Immature natural killer cell (primary cell): ENCODE measurements at regions not wholly inside any gene's neighbourhood (a gene's known extent, or its start where the extent isn't known, plus 50 kb on each side); places are given as distances from the start of the nearest gene placed in this dataset.
"Not testable (repeated sequence)": the region's sequence is repeated elsewhere in the genome, so short reads cannot be mapped to it uniquely, and the experiment has no call there.

ENCODE experiments used
- DNase-seq, 3 donors: peaks; one replicate each; pipeline ENCODE4 v3.0.0; 2022; ENCODE audit warnings: mixed read lengths in 1 of 3
- H3K27ac Mint-ChIP-seq, 6 donors: one replicate each; pipeline ENCODE4 v1.8.0; 2020; ENCODE audit warnings: mixed read lengths in 6 of 6, mild to moderate bottlenecking in 5 of 6, inconsistent platforms in 4 of 6, moderate library complexity in 3 of 6
- H3K27me3 Mint-ChIP-seq, 3 donors: one replicate each; pipeline ENCODE4 v1.8.0; 2020 to 2021; ENCODE audit warnings: low read depth in 3 of 3, mild to moderate bottlenecking in 3 of 3, mixed read lengths in 3 of 3, moderate library complexity in 3 of 3, inconsistent platforms in 1 of 3
- H3K36me3 Mint-ChIP-seq, 3 donors: one replicate each; pipeline ENCODE4 v1.8.0; 2020; ENCODE audit warnings: mixed read lengths in 3 of 3, inconsistent platforms in 2 of 3, mild to moderate bottlenecking in 2 of 3
- H3K4me1 Mint-ChIP-seq, 2 donors: one replicate each; pipeline ENCODE4 v1.8.0; 2020; ENCODE audit warnings: inconsistent platforms in 2 of 2, mild to moderate bottlenecking in 2 of 2, mixed read lengths in 2 of 2, moderate library complexity in 1 of 2
- H3K4me3 Mint-ChIP-seq, 5 donors: one replicate each; pipeline ENCODE4 v1.8.0; 2020; ENCODE audit warnings: mild to moderate bottlenecking in 5 of 5, mixed read lengths in 5 of 5, inconsistent platforms in 3 of 5, moderate library complexity in 3 of 5
- H3K9me3 Mint-ChIP-seq, 6 donors: one replicate each; pipeline ENCODE4 v1.8.0; 2020; ENCODE audit warnings: mild to moderate bottlenecking in 6 of 6, mixed read lengths in 6 of 6, inconsistent platforms in 4 of 6, moderate library complexity in 3 of 6

GRCh38 chr4:189659287-189659686 lies 281.4 kb upstream of the FRG1 start:
- H3K27ac Mint-ChIP-seq, result no peak overlapping the region
- DNase-seq, result no peak
- H3K27me3 Mint-ChIP-seq, result peaks cover 0 to 2% (median 0%) of the 10 kb centered on the region in 3 donors
- H3K36me3 Mint-ChIP-seq, result no peaks in the 10 kb centered on the region
- peaks cover 0 to 5% (median 0%) of the 10 kb centered on the region in 6 donors for H3K9me3 Mint-ChIP-seq
- H3K4me1 Mint-ChIP-seq, result peaks cover 3 to 16% of the 10 kb centered on the region in 2 donors
- no peak overlapping the region for H3K4me3 Mint-ChIP-seq

GRCh38 chr4:189660722-189661360 lies 279.8 kb upstream of the FRG1 start:
- Mint-ChIP-seq H3K27me3 (peaks cover 0 to 2% (median 0%) of the 10 kb centered on the region in 3 donors), H3K27ac (no peak overlapping the region), H3K4me3 (no peak overlapping the region), H3K4me1 (peaks cover 3 to 16% of the 10 kb centered on the region in 2 donors), H3K9me3 (peaks cover 0 to 5% (median 0%) of the 10 kb centered on the region in 6 donors), H3K36me3 (no peaks in the 10 kb centered on the region)
- no peak for DNase-seq

DNA sequence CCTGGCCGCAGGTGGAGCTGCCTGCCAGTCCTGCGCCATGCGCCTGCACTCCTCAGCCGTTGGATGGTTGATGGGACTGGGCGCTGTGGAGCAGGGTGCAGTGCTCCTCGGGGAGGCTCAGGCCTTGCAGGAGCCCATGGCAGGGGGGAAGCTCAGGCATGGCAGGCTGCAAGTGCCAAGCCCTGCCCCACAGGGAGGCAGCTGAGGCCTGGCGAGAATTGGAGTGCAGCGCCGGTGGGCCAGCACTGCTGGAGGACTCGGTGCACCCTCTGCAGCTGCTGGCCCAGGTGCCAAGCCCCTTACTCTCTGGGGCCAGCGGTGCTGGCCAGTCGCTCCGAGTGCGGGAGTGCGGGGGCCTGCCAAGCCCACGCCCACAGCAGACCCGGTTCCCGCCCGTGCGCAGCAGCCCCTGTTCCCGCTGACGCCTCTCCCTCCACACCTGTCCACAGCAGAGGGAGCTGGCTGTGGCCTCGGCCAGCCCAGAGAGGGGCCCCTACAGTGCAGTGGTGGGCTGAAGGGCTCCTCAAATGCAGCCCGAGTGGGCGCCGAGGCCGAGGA lies 275.9 kb upstream of the FRG1 start:
- Mint-ChIP-seq H3K36me3 (no peaks in the 10 kb centered on the region), H3K4me3 (no peak overlapping the region), H3K4me1 (peaks cover 0 to under 1% of the 10 kb centered on the region in 2 donors), H3K9me3 (peaks cover 0 to 5% (median 0%) of the 10 kb centered on the region in 6 donors), H3K27ac (no peak overlapping the region), H3K27me3 (peaks cover 0 to 2% (median 0%) of the 10 kb centered on the region in 3 donors)
- DNase-seq, result no peak

DNA sequence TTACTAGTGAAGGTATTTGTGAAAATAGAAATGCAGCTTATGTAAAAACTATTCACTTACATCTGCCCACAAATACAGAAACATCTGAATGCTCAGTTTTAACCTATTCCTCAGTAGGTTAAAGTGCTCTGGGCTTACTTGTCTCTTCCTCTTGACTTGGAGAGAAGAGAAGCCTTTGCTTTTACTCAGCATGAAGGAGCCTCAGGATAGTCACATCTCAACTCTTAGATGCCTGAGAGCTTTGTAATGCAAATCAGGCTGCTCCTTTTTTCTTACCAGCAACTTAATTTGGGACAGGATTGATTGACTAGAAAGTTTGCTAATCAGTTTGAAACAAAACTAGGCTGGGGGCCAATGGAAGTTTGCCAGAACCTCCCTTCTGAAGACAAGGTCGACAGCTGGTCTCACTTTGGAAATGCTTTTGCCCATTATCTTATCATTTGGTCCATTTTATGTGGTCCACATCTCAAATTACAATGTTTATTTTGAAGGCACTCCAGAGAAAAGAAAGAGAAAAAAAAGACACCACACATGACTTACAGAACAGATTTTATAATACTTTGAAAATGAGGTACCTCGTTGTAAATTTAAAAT lies 274.9 kb upstream of the FRG1 start:
- H3K4me1 Mint-ChIP-seq, H3K36me3 Mint-ChIP-seq, H3K27ac Mint-ChIP-seq, H3K27me3 Mint-ChIP-seq, DNase-seq, H3K9me3 Mint-ChIP-seq, H3K4me3 Mint-ChIP-seq: not testable (repeated sequence)

GRCh38 chr4:189667386-189667785 lies 273.3 kb upstream of the FRG1 start:
- H3K4me1 Mint-ChIP-seq, H3K27ac Mint-ChIP-seq, H3K9me3 Mint-ChIP-seq, H3K27me3 Mint-ChIP-seq, H3K36me3 Mint-ChIP-seq, DNase-seq, H3K4me3 Mint-ChIP-seq: not testable (repeated sequence)

DNA sequence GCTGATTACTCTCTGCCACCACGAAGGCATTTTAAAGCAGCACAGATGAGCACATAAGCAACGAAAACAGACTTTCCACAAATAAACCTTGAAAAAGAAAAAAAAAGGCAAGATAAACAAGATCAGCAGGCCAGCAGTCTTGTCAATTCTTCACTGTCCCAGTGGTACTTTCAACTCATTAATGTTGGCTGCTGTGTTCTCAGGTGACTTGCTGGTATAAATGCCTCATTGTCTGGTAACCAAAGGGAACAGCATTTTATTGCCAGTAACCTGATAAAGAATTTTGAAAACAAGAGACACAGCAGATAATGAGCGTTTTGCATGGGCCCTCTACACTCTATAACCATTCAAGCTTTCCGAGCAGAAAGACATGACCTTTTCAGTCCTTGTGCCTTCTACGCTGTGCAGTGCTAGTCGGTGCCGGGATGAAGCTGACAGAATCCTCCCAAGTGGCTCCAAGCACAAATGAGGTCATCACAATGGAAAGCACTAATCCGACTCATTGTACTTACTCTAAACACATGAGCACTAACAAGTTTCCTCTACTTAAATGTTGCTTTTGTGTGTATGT lies 242.9 kb upstream of the FRG1 start:
- DNase-seq, H3K9me3 Mint-ChIP-seq, H3K36me3 Mint-ChIP-seq, H3K4me1 Mint-ChIP-seq, H3K27me3 Mint-ChIP-seq, H3K27ac Mint-ChIP-seq, H3K4me3 Mint-ChIP-seq: not testable (repeated sequence)

GRCh38 chr4:189703000-189703399 lies 237.7 kb upstream of the FRG1 start:
- not testable (repeated sequence) for H3K27me3 Mint-ChIP-seq, H3K27ac Mint-ChIP-seq, H3K4me3 Mint-ChIP-seq, H3K4me1 Mint-ChIP-seq, H3K9me3 Mint-ChIP-seq, DNase-seq, H3K36me3 Mint-ChIP-seq

GRCh38 chr4:189706821-189707220 lies 233.9 kb upstream of the FRG1 start:
- not testable (repeated sequence) for DNase-seq, H3K36me3 Mint-ChIP-seq, H3K9me3 Mint-ChIP-seq, H3K4me3 Mint-ChIP-seq, H3K27me3 Mint-ChIP-seq, H3K27ac Mint-ChIP-seq, H3K4me1 Mint-ChIP-seq

- not testable (repeated sequence) for DNase-seq, H3K4me1 Mint-ChIP-seq
These were observed 233.4 kb upstream of the FRG1 start for GRCh38 chr4:189707227-189707626.

DNA sequence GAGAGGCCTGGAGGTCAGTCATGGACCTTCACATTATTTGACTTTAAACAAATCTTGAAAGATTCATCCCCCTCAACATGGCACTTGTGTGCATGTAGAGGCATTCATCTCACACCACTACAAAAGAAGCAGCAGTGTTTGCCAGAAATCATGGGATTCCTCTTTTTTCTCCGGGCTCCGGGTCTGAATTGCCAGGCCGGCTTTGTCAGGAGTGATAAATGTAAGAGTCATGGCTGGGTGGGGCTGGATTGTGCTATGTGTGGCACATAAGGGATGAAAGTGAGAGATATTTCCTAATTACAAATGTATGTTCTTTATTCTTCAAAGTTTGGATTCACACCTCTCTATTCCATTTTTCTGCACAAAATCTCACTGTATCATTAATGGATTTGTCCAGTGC lies 228.7 kb upstream of the FRG1 start:
- H3K4me1 Mint-ChIP-seq, H3K9me3 Mint-ChIP-seq, H3K36me3 Mint-ChIP-seq, H3K27ac Mint-ChIP-seq, H3K27me3 Mint-ChIP-seq, H3K4me3 Mint-ChIP-seq, DNase-seq: not testable (repeated sequence)

More at GRCh38 chr4:189707227-189707626, 233.4 kb upstream of the FRG1 start:
- not testable (repeated sequence) for H3K9me3 Mint-ChIP-seq, H3K4me3 Mint-ChIP-seq, H3K36me3 Mint-ChIP-seq, H3K27ac Mint-ChIP-seq, H3K27me3 Mint-ChIP-seq

- not testable (repeated sequence) for H3K27me3 Mint-ChIP-seq, H3K27ac Mint-ChIP-seq, H3K4me3 Mint-ChIP-seq, H3K36me3 Mint-ChIP-seq, H3K9me3 Mint-ChIP-seq, H3K4me1 Mint-ChIP-seq, DNase-seq
These were observed 219.4 kb upstream of the FRG1 start for GRCh38 chr4:189721016-189721993.

DNA sequence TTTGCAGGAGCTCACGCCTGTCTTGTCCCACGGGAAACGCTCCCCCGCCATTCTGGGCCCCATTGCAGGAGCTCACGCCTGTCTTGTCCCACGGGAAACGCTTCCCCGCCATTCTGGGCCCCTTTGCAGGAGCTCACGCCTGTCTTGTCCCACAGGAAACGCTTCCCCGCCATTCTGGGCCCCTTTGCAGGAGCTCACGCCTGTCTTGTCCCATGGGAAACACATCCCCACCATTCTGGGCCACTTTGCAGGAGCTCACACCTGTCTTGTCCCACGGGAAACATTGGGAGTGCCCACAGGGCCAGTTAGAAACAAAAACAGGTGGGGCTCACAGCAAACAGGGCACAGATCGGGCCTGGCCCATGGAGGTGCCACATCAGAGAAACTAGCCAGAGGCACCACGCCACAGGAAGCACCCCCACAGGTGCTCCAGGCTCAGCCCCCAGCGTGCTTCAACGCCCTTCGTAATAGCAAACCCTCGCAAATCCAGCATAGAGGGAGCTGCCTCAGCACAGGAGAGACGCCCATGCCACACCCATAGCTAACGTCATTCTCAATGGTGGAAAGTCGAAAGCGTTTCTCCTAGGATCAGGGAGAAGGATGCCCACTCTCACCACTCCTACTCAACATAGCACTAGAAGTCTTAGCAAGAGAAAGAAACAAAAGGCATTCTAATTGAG lies 218.2 kb upstream of the FRG1 start:
- H3K4me1 Mint-ChIP-seq, DNase-seq, H3K27me3 Mint-ChIP-seq, H3K4me3 Mint-ChIP-seq, H3K27ac Mint-ChIP-seq, H3K36me3 Mint-ChIP-seq, H3K9me3 Mint-ChIP-seq: not testable (repeated sequence)

DNA sequence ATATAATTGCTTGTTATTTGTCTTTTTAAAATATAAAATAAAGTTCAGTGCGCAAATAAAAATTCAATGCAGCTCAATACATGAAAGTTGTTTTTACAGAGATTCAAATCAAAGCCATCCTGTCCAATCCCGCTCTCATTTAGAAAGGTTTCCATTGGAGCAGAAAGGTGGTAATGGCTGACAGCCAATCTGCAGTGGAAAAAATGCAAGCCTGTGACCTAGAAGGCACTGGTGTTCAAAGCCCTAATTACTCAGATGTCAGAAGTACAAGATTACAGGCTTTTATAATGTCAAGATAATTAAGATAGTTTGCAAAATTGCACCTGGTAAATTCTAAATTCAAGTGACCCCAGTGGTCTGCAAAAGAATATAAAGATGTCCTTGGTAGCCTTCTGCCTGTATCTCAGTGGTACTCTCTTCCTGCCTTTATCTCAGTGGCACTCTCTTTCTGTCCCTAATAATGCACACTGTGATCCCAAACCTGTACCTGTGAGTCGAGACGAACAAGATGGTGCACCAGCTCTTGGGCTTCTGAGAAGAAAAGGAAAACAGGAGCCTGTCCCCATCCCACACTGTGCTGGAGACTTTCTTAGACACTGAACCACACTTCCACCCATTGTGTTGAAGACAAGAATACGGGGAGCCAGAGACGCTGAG lies 212.6 kb upstream of the FRG1 start:
- not testable (repeated sequence) for H3K27me3 Mint-ChIP-seq, H3K27ac Mint-ChIP-seq, DNase-seq, H3K4me3 Mint-ChIP-seq, H3K9me3 Mint-ChIP-seq, H3K36me3 Mint-ChIP-seq, H3K4me1 Mint-ChIP-seq
